ENCODE measurements at regions not wholly inside any gene's neighbourhood (a gene's known extent, or its start where the extent isn't known, plus 50 kb on each side); places are given as distances from the start of the nearest gene placed in this dataset.

GRCh38 chr6:118403036-118403435 lies 145.1 kb upstream of the PLN start:
- intact Hi-C loops (cut with DNase I), result no loop called here

GRCh38 chr6:118408863-118409262 lies 139.2 kb upstream of the PLN start:
- no peaks in the 10 kb centered on the region for H3K4me1 ChIP-seq
- H3K9me3 ChIP-seq, result peaks cover 0 to 16% (median 0%) of the 10 kb centered on the region in 11 donors
- no peak overlapping the region for H3K4me3 ChIP-seq
- no peaks in the 10 kb centered on the region for H3K36me3 ChIP-seq
- TF ChIP-seq, protein P1, sequence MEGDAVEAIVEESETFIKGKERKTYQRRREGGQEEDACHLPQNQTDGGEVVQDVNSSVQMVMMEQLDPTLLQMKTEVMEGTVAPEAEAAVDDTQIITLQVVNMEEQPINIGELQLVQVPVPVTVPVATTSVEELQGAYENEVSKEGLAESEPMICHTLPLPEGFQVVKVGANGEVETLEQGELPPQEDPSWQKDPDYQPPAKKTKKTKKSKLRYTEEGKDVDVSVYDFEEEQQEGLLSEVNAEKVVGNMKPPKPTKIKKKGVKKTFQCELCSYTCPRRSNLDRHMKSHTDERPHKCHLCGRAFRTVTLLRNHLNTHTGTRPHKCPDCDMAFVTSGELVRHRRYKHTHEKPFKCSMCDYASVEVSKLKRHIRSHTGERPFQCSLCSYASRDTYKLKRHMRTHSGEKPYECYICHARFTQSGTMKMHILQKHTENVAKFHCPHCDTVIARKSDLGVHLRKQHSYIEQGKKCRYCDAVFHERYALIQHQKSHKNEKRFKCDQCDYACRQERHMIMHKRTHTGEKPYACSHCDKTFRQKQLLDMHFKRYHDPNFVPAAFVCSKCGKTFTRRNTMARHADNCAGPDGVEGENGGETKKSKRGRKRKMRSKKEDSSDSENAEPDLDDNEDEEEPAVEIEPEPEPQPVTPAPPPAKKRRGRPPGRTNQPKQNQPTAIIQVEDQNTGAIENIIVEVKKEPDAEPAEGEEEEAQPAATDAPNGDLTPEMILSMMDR (IDR thresholded peaks at IDR 0.05), result no peak
- no peaks in the 10 kb centered on the region for H3K27me3 ChIP-seq
- DNase-seq, result no peak
- WGBS, 2 donors, result 96 to 97% methylated on average over 5 of the region's 5 CpGs
- no peak for ATAC-seq
- intact Hi-C loops (cut with DNase I), result no loop called here
- H3K27ac ChIP-seq, result no peak overlapping the region

More at GRCh38 chr6:118403036-118403435, 145.1 kb upstream of the PLN start:
- Histone ChIP-seq H3K4me3 (no peak overlapping the region), H3K36me3 (no peaks in the 10 kb centered on the region), H3K4me1 (peaks cover 0 to 7% (median 4%) of the 10 kb centered on the region in 9 donors), H3K27me3 (no peaks in the 10 kb centered on the region), H3K9me3 (no peaks in the 10 kb centered on the region), H3K27ac (no peak overlapping the region)
- DNase-seq (no peak), ATAC-seq (no peak)
- TF ChIP-seq, protein P1 (IDR thresholded peaks at IDR 0.05), result no peak
- 83 to 88% methylated on average over 3 of the region's 3 CpGs for WGBS, 2 donors

DNA sequence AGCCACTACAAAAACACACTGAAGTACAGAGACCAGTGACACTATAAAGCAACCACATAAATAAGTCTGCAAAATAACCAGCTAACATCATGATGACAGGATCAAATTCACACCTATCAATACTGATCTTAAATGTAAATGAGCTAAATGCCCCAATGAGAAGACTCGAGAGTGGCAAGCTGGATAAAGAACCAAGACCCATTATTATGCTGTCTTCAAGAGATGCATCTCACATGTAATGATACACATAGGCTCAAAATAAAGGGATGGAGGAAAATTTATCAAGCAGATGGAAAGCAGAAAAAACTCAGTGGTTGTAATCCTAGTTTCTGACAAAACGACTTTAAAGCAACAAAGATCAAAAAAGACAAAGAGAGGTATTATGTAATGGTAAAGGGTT lies 138.1 kb upstream of the PLN start:
- intact Hi-C loops (cut with DNase I), result no loop called here

More for the DNA sequence above, 138.1 kb upstream of the PLN start:
- TF ChIP-seq, protein P1 (IDR thresholded peaks at IDR 0.05), result no peak
- Histone ChIP-seq H3K27ac (no peak overlapping the region), H3K27me3 (no peaks in the 10 kb centered on the region), H3K9me3 (peaks cover 0 to 16% (median 0%) of the 10 kb centered on the region in 11 donors), H3K36me3 (no peaks in the 10 kb centered on the region), H3K4me3 (no peak overlapping the region), H3K4me1 (no peaks in the 10 kb centered on the region)
- 78 to 89% methylated on average over 2 of the region's 2 CpGs for WGBS, 2 donors
- DNase-seq (no peak), ATAC-seq (no peak)
